GM18870 (cell line): ENCODE measurements at regions not wholly inside any gene's neighbourhood (a gene's known extent, or its start where the extent isn't known, plus 50 kb on each side); places are given as distances from the start of the nearest gene placed in this dataset.
"Not testable (repeated sequence)": the region's sequence is repeated elsewhere in the genome, so short reads cannot be mapped to it uniquely, and the experiment has no call there.

Source experiments
- ATAC-seq: cut with Tn5 transposase; IDR thresholded peaks from one replicate; pipeline ENCODE4 v1.9.1; 2021; ENCODE audit warnings: moderate library complexity; ENCODE audit not compliant: unreplicated experiment

- ATAC-seq, result no peak
Observed at GRCh38 chr11:130526846-130527245, 78.4 kb downstream of the ADAMTS15 start.

GRCh38 chr11:130527636-130528297, 79.3 kb downstream of the ADAMTS15 start:
- no peak for ATAC-seq

GRCh38 chr11:130528298-130529261, 80.1 kb downstream of the ADAMTS15 start:
- ATAC-seq, result no peak

GRCh38 chr11:130529366-130529765, 80.9 kb downstream of the ADAMTS15 start:
- no peak for ATAC-seq

GRCh38 chr11:130531061-130531460, 82.6 kb downstream of the ADAMTS15 start:
- ATAC-seq, result no peak

GRCh38 chr11:130533113-130533798, 84.8 kb downstream of the ADAMTS15 start:
- no peak for ATAC-seq

- ATAC-seq, result no peak
Observed at GRCh38 chr11:130533871-130534270, 85.4 kb downstream of the ADAMTS15 start.

GRCh38 chr11:130534551-130534950, 86.1 kb downstream of the ADAMTS15 start:
- ATAC-seq, result no peak

- ATAC-seq, result no peak
Observed at GRCh38 chr11:130535520-130535919, 87.1 kb downstream of the ADAMTS15 start.

- no peak for ATAC-seq
Observed at GRCh38 chr11:130536106-130537040, 87.9 kb downstream of the ADAMTS15 start.

- not testable (repeated sequence) for ATAC-seq
Observed at GRCh38 chr11:130539680-130540079, 91.2 kb downstream of the ADAMTS15 start.

GRCh38 chr11:130544266-130544665, 95.8 kb downstream of the ADAMTS15 start:
- no peak for ATAC-seq

GRCh38 chr11:130545449-130546072, 97.1 kb downstream of the ADAMTS15 start:
- no peak for ATAC-seq

GRCh38 chr11:130546438-130546837, 98.0 kb downstream of the ADAMTS15 start:
- ATAC-seq, result no peak

GRCh38 chr11:130546901-130547694, 98.7 kb downstream of the ADAMTS15 start:
- ATAC-seq, result no peak

- ATAC-seq, result no peak
Observed at GRCh38 chr11:130547761-130548490, 99.5 kb downstream of the ADAMTS15 start.

GRCh38 chr11:130548491-130548833, 100.0 kb downstream of the ADAMTS15 start:
- no peak for ATAC-seq

- ATAC-seq, result no peak
Observed at GRCh38 chr11:130549393-130549999, 101.1 kb downstream of the ADAMTS15 start.
